ENCODE measurements at regions not wholly inside any gene's neighbourhood (a gene's known extent, or its start where the extent isn't known, plus 50 kb on each side); places are given as distances from the start of the nearest gene placed in this dataset.
"Not testable (repeated sequence)": the region's sequence is repeated elsewhere in the genome, so short reads cannot be mapped to it uniquely, and the experiment has no call there.

GRCh38 chr22:26769663-26770062 lies 112.3 kb downstream of the MIAT start:
- no peak for DNase-seq (ENCODE audit: low read depth)

DNA sequence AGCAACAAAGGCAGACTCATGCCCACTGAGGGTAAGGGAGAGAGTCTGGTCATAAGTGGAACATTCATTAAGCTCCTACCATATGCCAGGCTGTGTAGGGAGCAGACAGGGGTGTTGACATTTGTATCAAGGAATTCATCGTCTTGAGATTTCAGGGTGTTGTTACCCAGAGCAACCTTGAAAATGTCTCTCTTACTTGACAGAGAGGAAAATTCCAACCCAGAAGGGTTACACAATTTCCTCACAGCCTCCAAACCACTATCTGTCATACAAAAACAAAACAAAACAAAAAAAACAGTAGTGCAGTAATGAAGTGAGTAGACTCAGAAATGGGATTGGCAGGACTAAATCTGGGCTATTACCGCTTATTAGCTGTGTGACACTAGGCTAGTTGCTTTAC lies 113.2 kb downstream of the MIAT start:
- no peak for DNase-seq (ENCODE audit: low read depth)

GRCh38 chr22:26773054-26773453 lies 115.7 kb downstream of the MIAT start:
- DNase-seq (ENCODE audit: low read depth): not testable (repeated sequence)

DNA sequence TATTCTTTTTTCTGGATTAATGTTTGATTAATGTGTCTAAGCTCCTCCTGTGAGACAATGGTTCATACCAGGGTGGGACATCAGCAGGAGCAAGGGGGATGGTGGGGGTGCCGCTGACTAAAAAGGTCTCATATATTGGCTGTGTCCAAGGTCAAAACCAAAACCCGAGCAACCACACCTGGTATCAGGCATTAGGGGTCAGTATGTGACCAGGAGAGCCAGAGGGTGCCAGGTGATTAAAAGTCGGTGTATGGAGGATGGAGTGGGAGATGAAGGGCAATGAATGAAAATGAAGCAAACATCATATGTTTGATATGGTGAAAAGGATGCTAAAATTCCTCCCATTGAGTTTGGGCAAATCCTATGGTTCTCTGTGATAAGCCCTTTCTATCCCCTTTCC lies 118.0 kb downstream of the MIAT start:
- no peak for DNase-seq (ENCODE audit: low read depth)

DNA sequence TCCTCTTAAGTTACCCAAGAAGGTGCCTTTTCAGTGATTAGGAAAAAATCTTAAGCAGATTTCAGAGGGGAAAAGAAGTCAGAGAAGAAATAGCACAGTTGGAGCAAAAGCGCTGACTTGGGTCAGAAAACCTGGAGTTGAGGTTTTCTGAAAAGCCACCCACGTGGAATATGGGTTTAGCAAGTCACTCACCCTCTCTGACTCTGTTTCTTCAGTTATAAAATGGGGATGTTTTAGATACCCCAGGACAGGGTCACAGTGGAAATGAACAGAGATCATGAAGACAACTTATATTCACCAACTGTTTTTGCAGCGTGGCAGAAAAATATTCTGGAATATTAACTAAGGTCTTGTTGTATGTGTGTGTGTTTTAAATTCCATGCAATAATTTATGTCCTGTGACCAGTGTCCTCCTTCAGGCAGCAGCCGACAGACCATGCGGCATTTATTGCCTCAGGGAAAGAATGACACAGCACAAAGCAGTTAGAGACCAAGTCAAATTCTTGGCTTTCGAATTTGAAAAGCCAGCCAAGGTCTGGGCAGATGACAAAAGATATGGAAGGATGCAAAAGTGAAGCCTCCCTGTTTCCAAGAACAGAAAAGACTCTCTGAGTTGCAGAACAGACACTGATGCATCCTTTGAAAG lies 119.9 kb downstream of the MIAT start:
- no peak for DNase-seq (ENCODE audit: low read depth)

GRCh38 chr22:26778372-26778771 lies 121.0 kb downstream of the MIAT start:
- DNase-seq (ENCODE audit: low read depth): no peak

GRCh38 chr22:26779108-26779507 lies 121.7 kb downstream of the MIAT start:
- no peak for DNase-seq (ENCODE audit: low read depth)

DNA sequence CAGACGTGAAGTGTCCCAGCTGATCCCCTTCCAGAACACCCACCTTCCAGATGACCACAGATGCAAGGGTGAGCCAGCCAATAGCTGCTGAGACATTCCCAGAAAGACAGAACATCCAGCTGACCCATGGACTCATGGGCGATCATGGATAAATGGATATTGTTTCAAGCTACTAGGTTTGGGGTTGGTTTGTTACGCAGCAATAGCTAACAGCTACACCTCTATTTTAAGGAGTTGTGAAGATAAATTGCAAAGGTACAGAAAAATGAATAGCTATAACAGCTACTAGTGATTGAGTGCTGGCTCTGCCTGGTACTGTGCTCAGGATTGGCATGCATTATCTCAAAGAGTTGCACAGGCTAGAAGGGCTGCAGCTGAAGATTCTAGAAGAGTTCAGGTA lies 122.5 kb downstream of the MIAT start:
- DNase-seq (ENCODE audit: low read depth): no peak

GRCh38 chr22:26780521-26780920 lies 123.1 kb downstream of the MIAT start:
- DNase-seq (ENCODE audit: low read depth): no peak

- DNase-seq (ENCODE audit: low read depth): no peak
Measured at GRCh38 chr22:26781062-26781461, 123.7 kb downstream of the MIAT start.

GRCh38 chr22:26781596-26781995 lies 124.2 kb downstream of the MIAT start:
- DNase-seq (ENCODE audit: low read depth): no peak

DNA sequence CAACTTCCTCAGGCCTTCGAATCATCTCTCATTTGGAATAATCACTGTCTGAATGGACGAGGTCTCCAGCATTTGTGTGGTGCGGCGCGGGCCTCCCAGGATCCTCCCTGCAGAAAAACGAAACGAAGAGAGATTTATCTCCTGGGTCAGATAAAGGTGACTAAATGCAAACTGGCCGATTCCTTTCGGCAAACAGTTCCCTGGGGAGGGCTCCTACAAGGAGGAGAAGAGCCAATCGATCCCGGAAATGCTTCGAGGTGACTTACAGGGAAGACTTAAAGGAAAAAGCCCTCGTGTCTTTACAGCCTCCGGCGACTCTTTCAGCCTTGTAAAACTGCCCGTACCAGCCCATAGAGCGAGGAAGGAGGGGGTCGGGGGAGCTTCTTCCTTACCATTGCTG lies 126.5 kb downstream of the MIAT start:
- no peak for DNase-seq (ENCODE audit: low read depth)

DNA sequence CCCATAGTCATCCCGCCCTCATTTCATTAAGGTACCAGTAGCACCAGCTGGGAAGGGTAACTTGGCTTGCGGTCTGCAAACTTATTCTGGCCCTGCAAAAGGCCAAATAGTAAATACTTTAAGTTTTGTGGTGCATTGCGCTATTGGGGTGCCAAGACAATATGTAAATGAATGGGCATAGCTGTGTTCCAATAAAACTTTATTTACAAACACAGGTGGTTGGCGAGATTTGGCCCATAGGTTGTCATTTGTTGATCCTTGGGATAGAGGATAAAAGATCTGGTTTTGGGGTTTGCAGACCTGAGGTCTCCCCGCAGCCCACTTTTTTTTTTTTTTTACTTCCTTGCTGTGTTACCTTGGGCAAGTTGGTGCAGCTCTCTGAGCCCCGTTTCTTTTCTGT lies 127.4 kb downstream of the MIAT start:
- DNase-seq (ENCODE audit: low read depth): no peak

GRCh38 chr22:26785932-26786331 lies 128.5 kb downstream of the MIAT start:
- DNase-seq (ENCODE audit: low read depth): no peak

DNA sequence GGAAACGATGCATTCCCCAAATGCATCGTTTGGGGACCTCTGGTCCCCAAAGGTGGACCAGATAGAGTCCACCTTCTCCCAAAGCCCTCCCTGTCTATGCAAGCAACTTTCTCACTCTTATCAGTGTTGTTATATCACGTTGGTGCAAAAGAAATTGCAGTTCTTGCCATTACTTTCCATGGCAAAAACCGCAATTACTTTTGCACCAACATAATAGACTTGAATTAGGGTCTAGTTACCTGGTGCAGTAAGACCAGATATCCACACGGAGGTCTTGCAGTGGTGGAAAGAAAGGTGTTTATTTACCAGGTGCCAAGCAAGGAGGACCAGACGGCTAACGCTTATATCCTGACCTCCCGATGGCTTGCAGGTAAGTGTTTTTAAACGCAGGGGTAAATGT lies 129.0 kb downstream of the MIAT start:
- DNase-seq (ENCODE audit: low read depth): no peak

- no peak for DNase-seq (ENCODE audit: low read depth)
Measured at GRCh38 chr22:26789951-26790350, 132.6 kb downstream of the MIAT start.

GRCh38 chr22:26792522-26792921 lies 135.1 kb downstream of the MIAT start:
- no peak for DNase-seq (ENCODE audit: low read depth)

DNA sequence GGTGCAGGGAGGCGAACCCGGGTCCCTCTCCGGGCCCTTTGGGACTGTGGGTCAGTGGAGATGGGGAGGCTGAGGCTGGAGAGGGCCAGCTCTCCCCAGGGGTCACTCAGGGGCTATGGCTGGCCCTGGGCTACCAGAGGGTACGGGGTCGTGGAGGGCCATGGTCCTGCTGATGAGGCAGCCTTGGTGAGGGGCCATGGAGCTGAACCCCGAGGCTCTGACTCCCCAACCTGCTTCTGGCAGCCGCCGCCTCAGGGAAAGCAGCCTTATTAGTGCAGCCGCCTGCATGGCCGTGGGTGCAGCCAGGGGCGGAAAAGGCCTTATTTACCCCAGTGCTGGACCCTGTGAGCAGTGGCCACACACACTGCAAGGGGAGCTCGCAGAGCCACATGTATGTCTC lies 139.4 kb downstream of the MIAT start:
- DNase-seq (ENCODE audit: low read depth): no peak

DNA sequence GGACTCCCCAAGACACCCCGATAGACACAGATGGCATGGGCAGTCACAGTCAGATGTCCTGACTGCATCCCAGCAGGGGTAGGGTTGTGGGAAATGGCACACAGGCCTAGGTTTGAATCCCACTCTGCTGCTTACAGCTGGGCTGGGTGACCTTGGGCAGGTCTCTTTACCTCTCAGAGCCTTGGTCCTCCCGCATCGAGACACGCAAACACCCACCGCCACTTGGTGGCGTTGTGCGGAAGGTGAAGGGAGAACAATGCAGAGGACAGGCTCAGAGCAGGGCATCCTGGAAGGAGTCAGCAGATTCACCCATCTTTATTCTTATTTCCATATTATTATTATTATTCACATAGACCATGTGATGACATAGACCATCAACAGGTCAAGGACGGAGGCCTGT lies 140.5 kb downstream of the MIAT start:
- no peak for DNase-seq (ENCODE audit: low read depth)

- DNase-seq (ENCODE audit: low read depth): no peak
Measured at GRCh38 chr22:26798462-26799065, 141.2 kb downstream of the MIAT start.

DNA sequence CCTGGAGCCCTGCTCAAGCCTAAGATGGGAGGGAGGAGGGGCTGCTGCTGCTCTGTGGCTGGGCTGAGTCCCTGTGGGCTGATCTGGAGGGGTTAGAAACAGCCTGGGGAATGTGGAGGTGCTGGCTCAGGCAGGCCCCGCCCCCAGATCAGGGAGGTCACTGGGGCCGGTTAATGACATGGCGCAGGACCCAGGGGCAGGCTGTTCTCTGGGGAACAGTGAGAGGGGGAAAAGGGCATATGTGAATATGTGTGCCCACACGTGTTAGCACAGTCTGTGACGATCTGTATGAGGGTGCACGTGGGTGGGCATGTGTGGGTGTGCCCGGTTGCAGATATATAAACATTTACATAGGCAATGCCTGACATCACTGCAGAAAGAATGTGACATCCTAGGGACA lies 143.5 kb downstream of the MIAT start:
- DNase-seq (ENCODE audit: low read depth): no peak

- DNase-seq (ENCODE audit: low read depth): no peak
Measured at GRCh38 chr22:26801449-26801848, 144.1 kb downstream of the MIAT start.

DNA sequence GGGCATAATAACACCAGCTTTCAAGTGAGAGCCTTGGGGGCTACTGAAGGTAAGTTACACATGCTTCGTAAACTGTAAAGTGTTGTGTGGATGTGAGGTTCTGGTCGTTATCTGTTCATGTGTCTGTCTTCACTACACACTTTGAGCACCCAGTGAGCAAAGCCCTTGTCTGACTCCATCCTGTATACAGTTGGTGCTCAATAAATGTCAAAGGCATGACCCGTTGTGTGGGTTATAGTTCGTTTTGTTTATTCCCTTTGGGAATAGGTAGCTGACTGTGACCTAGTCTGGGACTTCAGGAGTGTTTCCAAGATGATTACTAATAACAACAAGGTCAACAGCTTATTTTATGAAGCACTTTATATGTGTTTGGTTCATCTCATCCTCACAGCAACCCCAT lies 146.9 kb downstream of the MIAT start:
- no peak for DNase-seq (ENCODE audit: low read depth)

DNA sequence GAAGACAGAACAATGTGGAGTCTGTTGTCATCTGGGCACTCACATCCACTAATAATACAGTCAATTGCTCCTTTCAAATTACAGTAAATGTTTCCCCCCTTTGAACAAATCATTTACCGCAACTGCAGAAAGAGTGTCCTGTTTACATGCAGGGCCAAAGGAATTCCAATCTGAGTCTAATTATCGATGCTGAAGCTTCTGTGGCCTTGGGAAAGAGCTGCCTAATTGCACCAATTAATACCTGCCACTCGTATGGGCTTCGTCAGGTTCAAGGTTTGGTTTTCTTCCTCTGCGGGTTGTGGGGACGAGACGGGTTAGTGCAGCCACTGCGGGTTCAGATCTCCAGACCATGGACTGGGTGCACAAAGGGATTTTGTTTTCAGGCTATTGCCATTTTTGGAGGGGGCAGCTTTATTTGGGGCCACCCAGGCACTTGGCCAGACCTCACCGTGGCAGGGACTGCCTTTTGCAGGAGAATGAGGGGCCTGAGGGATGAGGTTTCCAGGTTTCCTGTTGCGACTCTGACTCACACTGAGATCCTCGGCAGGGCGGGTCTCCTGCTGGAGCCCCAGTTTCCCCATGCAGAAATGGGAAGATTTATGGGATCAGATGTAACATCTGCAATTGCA lies 147.6 kb downstream of the MIAT start:
- DNase-seq (ENCODE audit: low read depth): no peak

All from CMK (cell line).